Stimulated activated CD4-positive, alpha-beta T cell treated with anti-CD3 and anti-CD28 coated beads, Interleukin-4, amount 100 ng/mL, for 4 hours (primary cell): ENCODE measurements at regions not wholly inside any gene's neighbourhood (a gene's known extent, or its start where the extent isn't known, plus 50 kb on each side); places are given as distances from the start of the nearest gene placed in this dataset.
A peak's percentile ranks its signal among the peaks of the same experiment; 100 is the strongest.
"Not testable (repeated sequence)": the region's sequence is repeated elsewhere in the genome, so short reads cannot be mapped to it uniquely, and the experiment has no call there.

Experiments used
- DNase-seq, 2 experiments: peaks; one replicate each; pipeline ENCODE4 v3.0.0-alpha.2; 2020

- no peak for DNase-seq
Observed at GRCh38 chr7:80082213-80082612, 52.4 kb upstream of the GNAI1 start.

- no peak for DNase-seq
Observed at GRCh38 chr7:80078886-80079285, 55.7 kb upstream of the GNAI1 start.

- DNase-seq = peak in 1 of 2 experiments; percentile 47
Observed at GRCh38 chr7:80078159-80078731, 56.4 kb upstream of the GNAI1 start.

- no peak for DNase-seq
Observed at GRCh38 chr7:80070391-80070790, 64.2 kb upstream of the GNAI1 start.

GRCh38 chr7:80066639-80067038, 68.0 kb upstream of the GNAI1 start:
- no peak for DNase-seq

GRCh38 chr7:80063834-80064233, 70.8 kb upstream of the GNAI1 start:
- DNase-seq = no peak

- no peak for DNase-seq
Observed at GRCh38 chr7:80060218-80060806, 74.3 kb upstream of the GNAI1 start.

- no peak for DNase-seq
Observed at GRCh38 chr7:80057488-80057887, 77.1 kb upstream of the GNAI1 start.

- DNase-seq = no peak
Observed at GRCh38 chr7:80054356-80054755, 80.3 kb upstream of the GNAI1 start.

- no peak for DNase-seq
Observed at GRCh38 chr7:80053124-80053523, 81.5 kb upstream of the GNAI1 start.

- DNase-seq = no peak
Observed at GRCh38 chr7:80047856-80048459, 86.7 kb upstream of the GNAI1 start.

GRCh38 chr7:80047032-80047431, 87.6 kb upstream of the GNAI1 start:
- no peak for DNase-seq

- no peak for DNase-seq
Observed at GRCh38 chr7:80044796-80045195, 89.8 kb upstream of the GNAI1 start.

- DNase-seq = no peak
Observed at GRCh38 chr7:80040752-80041151, 93.9 kb upstream of the GNAI1 start.

GRCh38 chr7:80040335-80040734, 94.3 kb upstream of the GNAI1 start:
- no peak for DNase-seq

- no peak for DNase-seq
Observed at GRCh38 chr7:80039251-80039884, 95.3 kb upstream of the GNAI1 start.

GRCh38 chr7:80037689-80038088, 96.9 kb upstream of the GNAI1 start:
- no peak for DNase-seq

GRCh38 chr7:80036107-80036506, 98.5 kb upstream of the GNAI1 start:
- no peak for DNase-seq

- DNase-seq = no peak
Observed at GRCh38 chr7:80028717-80029116, 105.9 kb upstream of the GNAI1 start.

- DNase-seq = no peak
Observed at GRCh38 chr7:80027611-80028173, 106.9 kb upstream of the GNAI1 start.

- no peak for DNase-seq
Observed at GRCh38 chr7:80026766-80027165, 107.9 kb upstream of the GNAI1 start.

- not testable (repeated sequence) for DNase-seq
Observed at GRCh38 chr7:80020277-80020676, 114.4 kb upstream of the GNAI1 start.

- DNase-seq = not testable (repeated sequence)
Observed at GRCh38 chr7:80019809-80020207, 114.8 kb upstream of the GNAI1 start.
